Lower lobe of right lung (tissue), 2 donors: ENCODE measurements at regions not wholly inside any gene's neighbourhood (a gene's known extent, or its start where the extent isn't known, plus 50 kb on each side); places are given as distances from the start of the nearest gene placed in this dataset.

ENCODE experiments used
- ATAC-seq, 2 donors: fragments of 200-7000 bp; cut with Tn5 transposase; one replicate each; pipeline ENCODE4 v1.9.1; 2020 to 2022; ENCODE audit warnings: mild to moderate bottlenecking in 2 of 2, moderate library complexity in 2 of 2
- DNase-seq: peaks from one replicate; pipeline ENCODE4 v3.0.0-alpha.2; 2020
- H3K27ac ChIP-seq: fragments of 200-600 bp; one replicate; pipeline ENCODE4 v1.8.0; 2022
- H3K27me3 ChIP-seq: fragments of 200-600 bp; one replicate; pipeline ENCODE4 v1.8.0; 2022; ENCODE audit warnings: low read depth
- H3K36me3 ChIP-seq: fragments of 200-600 bp; one replicate; pipeline ENCODE4 v1.8.0; 2022; ENCODE audit warnings: mild to moderate bottlenecking
- H3K4me1 ChIP-seq: fragments of 200-600 bp; one replicate; pipeline ENCODE4 v1.8.0; 2022
- H3K4me3 ChIP-seq: fragments of 200-600 bp; one replicate; pipeline ENCODE4 v1.8.0; 2022; ENCODE audit warnings: mild to moderate bottlenecking
- H3K9me3 ChIP-seq: fragments of 200-600 bp; one replicate; pipeline ENCODE4 v1.8.0; 2022
- CTCF ChIP-seq: fragments of 200-600 bp; IDR thresholded peaks from one replicate; pipeline ENCODE4 v1.8.0; 2022; ENCODE audit warnings: antibody characterized with exemption, mild to moderate bottlenecking
- intact Hi-C: fragments of 100-400 bp; cut with DNase I; formaldehyde crosslinking; loops from one replicate; pipeline ENCODE4 v1.11.0; 2022
- donor health status: DM: no; HTN: yes; CAD: no; lungs with severe emphysema.

DNA sequence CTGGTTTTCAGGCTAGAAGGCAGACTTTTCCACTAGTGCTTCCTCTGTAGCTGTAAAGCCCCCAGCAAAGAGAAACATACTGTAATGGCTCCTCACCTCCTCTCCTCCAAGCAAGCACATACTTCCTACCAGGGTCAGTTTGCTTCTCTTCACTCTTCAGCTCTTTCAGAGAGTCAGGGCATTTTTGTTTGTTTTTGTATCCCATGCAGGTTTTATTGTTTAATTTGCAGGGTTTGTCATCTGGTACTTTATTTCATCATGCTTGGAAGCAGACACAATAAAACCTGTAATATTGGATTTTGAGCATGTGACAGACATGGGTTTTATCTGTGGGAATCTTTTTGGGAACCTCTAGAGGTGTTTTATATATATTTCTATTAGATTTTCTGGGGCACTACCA lies 753.3 kb upstream of the ROBO1 start:
- TF ChIP-seq CTCF: no peak
- no peak overlapping the region for H3K4me3 ChIP-seq
- H3K27me3 ChIP-seq: no peaks in the 10 kb centered on the region
- H3K9me3 ChIP-seq: no peaks in the 10 kb centered on the region
- intact Hi-C loops: no loop called here
- ATAC-seq (no peak), DNase-seq (no peak)
- H3K4me1 ChIP-seq: no peaks in the 10 kb centered on the region
- H3K27ac ChIP-seq: no peak overlapping the region
- no peaks in the 10 kb centered on the region for H3K36me3 ChIP-seq

GRCh38 chr3:80519436-80519835 lies 751.6 kb upstream of the ROBO1 start:
- Histone ChIP-seq H3K36me3 (no peaks in the 10 kb centered on the region), H3K4me1 (no peaks in the 10 kb centered on the region), H3K9me3 (no peaks in the 10 kb centered on the region), H3K4me3 (no peak overlapping the region), H3K27ac (no peak overlapping the region), H3K27me3 (no peaks in the 10 kb centered on the region)
- DNase-seq (no peak), ATAC-seq (no peak)
- TF ChIP-seq CTCF: no peak
- intact Hi-C loops: no loop called here

DNA sequence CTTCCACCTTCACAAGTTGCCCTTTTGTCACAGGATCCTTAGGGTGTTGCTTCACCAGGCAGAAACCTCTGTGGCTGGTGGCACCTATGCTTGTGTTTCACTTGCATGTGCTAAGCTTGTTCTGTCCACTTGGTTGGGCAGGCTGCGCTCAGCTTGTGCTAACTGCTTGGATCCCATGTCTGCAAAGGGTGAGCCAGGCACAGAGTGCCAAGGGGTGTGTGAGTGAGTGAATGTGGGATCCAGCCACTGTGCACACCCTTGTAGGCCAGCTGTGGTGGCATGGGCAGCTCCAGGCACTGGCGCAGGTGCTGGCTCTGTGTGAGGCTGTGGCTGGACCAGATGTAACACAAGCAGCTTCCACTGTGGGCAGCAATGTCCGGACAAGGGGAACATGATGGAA lies 728.7 kb upstream of the ROBO1 start:
- ATAC-seq: no peak

GRCh38 chr3:80492162-80492561 lies 724.4 kb upstream of the ROBO1 start:
- Histone ChIP-seq H3K4me1 (no peaks in the 10 kb centered on the region), H3K27me3 (no peaks in the 10 kb centered on the region), H3K36me3 (no peaks in the 10 kb centered on the region), H3K4me3 (no peak overlapping the region), H3K27ac (no peak overlapping the region), H3K9me3 (no peaks in the 10 kb centered on the region)
- ATAC-seq: no peak
- intact Hi-C loops: no loop called here
- no peak for DNase-seq
- TF ChIP-seq CTCF: no peak

More for the DNA sequence above, 728.7 kb upstream of the ROBO1 start:
- no peak for DNase-seq
- intact Hi-C loops: no loop called here
- Histone ChIP-seq H3K27me3 (no peaks in the 10 kb centered on the region), H3K4me3 (no peak overlapping the region), H3K27ac (no peak overlapping the region), H3K4me1 (no peaks in the 10 kb centered on the region), H3K36me3 (no peaks in the 10 kb centered on the region), H3K9me3 (no peaks in the 10 kb centered on the region)
- TF ChIP-seq CTCF: no peak

GRCh38 chr3:80472961-80473360 lies 705.2 kb upstream of the ROBO1 start:
- TF ChIP-seq CTCF: no peak
- Histone ChIP-seq H3K4me1 (no peaks in the 10 kb centered on the region), H3K4me3 (no peak overlapping the region), H3K9me3 (no peaks in the 10 kb centered on the region), H3K36me3 (no peaks in the 10 kb centered on the region), H3K27ac (no peak overlapping the region), H3K27me3 (no peaks in the 10 kb centered on the region)
- DNase-seq (no peak), ATAC-seq (no peak)
- intact Hi-C loops: no loop called here

GRCh38 chr3:80472459-80472858 lies 704.7 kb upstream of the ROBO1 start:
- H3K27me3 ChIP-seq: no peaks in the 10 kb centered on the region
- DNase-seq (no peak), ATAC-seq (no peak)
- no peak overlapping the region for H3K27ac ChIP-seq
- no peaks in the 10 kb centered on the region for H3K9me3 ChIP-seq
- TF ChIP-seq CTCF: no peak
- H3K4me1 ChIP-seq: no peaks in the 10 kb centered on the region
- no peaks in the 10 kb centered on the region for H3K36me3 ChIP-seq
- no peak overlapping the region for H3K4me3 ChIP-seq
- intact Hi-C loops: no loop called here
